GM21526 (cell line): ENCODE measurements at regions not wholly inside any gene's neighbourhood (a gene's known extent, or its start where the extent isn't known, plus 50 kb on each side); places are given as distances from the start of the nearest gene placed in this dataset.

ENCODE experiments used
- ATAC-seq: cut with Tn5 transposase; IDR thresholded peaks from one replicate; pipeline ENCODE4 v1.9.1; 2021; ENCODE audit warnings: moderate library complexity; ENCODE audit not compliant: unreplicated experiment, low FRiP score

DNA sequence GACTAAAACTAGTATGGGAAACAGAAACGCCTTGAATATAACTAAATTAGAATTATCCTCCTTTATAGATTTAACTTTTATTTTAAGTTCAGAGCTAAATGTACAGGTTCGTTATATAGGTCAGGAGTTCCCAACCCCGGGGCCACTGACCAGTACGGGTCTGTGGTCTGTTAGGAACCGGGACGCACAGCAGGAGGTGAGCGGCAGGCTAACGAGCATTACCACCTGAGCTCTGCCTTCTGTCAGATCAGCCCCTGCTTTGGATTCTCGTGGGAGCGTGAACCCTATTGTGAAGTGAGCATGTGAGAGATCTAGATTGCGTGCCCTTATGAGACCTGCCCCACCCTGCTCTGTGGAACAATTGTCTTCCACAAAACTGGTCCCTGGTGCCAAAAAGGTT, 51.0 kb downstream of the FAT4 start:
- no peak for ATAC-seq

- ATAC-seq, result no peak
These were observed 53.4 kb downstream of the FAT4 start for GRCh38 chr4:125368146-125368545.

DNA sequence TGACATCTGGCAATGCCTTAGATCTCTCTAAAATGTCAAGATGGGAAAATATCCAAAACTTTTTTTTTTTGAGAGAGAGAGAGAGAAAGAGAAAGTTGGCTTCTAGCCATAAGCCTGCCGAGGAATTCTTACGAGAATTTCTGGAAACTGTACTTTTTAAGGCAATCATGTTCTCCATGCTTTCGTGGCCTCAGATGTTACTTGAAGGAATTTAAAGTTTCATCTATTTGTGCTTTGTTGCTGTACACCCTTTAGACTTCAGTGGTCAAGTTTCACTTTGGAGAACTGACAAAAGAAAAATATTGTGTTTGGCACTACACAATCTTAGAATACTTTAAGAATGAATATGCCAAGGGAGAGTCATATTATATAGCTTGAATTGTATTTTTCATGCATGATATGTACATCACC, 53.9 kb downstream of the FAT4 start:
- ATAC-seq, result no peak

DNA sequence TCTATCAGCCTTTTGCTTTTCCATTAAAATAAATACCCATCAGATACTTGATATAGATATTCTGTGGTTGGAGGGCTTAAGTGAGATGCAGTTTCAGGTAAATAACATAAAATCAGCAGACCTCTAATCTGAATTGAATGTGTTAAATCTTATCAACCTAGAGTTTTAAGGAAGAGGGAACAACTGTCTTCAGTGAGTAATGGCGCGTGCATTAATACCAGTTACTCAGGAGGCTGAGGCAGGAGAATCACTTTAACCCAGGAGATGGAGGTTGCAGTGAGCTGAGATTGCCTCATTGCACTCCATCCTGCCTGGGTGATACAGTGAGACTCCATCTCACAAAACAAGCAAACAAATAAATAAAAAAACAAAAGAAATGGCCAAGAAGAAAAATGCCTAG, 54.3 kb downstream of the FAT4 start:
- no peak for ATAC-seq

GRCh38 chr4:125370478-125370877, 55.7 kb downstream of the FAT4 start:
- no peak for ATAC-seq

GRCh38 chr4:125382995-125383394, 68.2 kb downstream of the FAT4 start:
- ATAC-seq, result no peak

- no peak for ATAC-seq
These were observed 73.0 kb downstream of the FAT4 start for GRCh38 chr4:125387770-125388169.

DNA sequence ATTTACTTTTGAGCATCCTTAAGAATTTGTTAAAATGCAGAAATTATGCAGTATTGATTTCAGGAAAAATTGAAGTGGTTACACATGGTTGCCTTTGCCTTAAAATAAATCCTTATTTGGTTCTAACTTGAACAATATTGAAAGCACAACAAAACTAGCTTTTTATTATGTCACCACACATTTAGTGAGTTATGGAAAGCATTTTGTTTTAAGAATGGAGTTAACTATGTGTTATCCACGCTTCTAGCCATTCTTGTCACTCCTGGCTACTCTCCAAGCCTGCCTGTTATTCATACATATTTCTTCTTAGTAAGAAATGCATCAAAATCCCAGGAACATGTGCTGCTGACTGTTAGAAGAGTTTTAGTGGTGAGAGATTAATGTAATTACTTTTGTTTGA, 73.9 kb downstream of the FAT4 start:
- ATAC-seq, result no peak

DNA sequence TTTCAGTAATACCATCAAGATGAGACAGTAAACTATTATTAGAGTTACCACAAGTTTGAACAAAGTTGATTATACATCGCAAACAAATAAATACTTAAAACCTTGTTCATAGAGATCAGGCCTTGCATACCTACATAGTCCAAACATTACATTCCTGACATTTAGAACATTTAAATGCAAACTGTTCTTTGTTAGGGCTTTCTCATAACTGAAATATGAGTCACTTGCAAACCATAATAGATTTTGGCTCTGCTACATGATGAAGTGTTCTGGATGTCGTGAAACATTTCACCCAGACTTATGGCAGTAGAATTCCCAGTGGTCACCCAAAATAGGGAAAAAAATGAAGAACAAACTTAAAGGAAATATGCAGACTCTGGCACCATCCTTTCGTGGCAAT, 75.0 kb downstream of the FAT4 start:
- no peak for ATAC-seq

DNA sequence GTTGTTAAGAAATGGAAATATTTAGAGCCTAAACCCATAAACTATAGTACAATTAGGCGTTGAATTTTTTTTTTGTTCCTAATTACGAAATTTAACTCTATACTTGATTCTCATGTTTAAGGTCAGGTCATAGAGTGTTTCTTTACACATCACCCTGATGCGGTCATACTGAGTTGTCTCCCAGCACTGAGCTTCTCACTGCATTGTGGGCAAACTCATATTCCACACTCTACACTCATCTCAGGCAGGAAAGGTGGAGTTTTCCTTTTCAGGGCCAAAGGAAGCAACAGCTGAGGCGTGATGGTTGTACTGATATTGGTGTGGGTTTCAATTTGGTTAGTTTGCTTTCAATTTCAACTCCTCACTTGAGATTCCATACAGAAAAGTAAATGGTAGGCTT, 75.4 kb downstream of the FAT4 start:
- ATAC-seq, result no peak

DNA sequence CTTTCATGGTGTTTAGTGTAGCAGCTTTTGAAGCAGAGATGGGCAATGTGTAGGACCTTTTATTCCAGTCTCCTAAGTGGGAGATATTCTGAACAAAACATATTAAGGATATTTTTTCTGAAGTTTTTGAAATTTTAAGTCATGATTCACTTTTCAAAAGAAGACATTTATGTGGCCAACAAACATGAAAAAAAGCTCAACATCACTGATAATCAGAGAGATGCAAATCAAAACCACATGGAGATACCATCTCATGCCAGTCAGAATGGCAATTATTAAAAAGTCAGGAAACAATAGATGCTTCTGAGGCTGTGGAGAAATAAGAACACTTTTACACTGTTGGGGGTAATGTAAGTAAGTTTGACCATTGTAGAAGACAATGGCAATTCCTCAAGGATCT, 76.0 kb downstream of the FAT4 start:
- no peak for ATAC-seq

DNA sequence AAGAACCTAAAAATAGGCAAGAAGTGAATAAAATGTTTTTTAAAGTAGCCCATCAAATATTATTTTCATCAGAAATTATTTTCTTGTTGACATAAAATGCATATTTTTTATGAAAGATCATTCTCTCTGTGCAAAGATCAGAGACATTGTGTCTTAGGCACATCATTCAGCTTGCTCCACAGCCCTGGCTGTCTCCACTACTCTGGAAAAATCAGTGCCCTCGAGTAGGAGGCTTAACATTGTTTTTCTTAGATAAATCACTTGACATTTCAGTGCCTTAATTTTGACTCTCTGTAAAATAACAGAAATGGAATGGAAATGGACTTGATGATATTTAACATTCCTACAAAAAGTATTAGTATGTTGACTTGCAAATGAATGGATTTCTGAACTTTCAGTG, 77.9 kb downstream of the FAT4 start:
- ATAC-seq, result no peak

- no peak for ATAC-seq
These were observed 79.1 kb downstream of the FAT4 start for GRCh38 chr4:125393825-125394224.

DNA sequence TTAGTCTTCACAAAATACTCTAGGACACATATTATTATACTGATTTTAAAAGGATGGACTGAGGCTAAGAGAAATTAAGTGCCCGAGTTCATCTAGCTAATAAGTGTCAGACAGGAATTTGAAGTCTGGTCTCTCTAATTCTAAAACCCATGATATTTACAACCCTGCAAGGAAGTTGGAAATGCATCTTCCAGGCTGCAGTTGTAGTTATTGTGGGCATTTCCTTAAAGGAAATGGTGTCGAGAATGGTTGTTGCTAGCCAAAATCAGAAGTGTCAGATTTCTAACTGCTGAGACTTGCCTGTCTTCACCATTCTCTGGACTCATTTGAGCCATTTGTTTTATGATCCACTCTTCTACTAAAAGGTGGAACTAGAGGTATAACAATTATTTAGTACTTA, 82.5 kb downstream of the FAT4 start:
- ATAC-seq, result no peak

DNA sequence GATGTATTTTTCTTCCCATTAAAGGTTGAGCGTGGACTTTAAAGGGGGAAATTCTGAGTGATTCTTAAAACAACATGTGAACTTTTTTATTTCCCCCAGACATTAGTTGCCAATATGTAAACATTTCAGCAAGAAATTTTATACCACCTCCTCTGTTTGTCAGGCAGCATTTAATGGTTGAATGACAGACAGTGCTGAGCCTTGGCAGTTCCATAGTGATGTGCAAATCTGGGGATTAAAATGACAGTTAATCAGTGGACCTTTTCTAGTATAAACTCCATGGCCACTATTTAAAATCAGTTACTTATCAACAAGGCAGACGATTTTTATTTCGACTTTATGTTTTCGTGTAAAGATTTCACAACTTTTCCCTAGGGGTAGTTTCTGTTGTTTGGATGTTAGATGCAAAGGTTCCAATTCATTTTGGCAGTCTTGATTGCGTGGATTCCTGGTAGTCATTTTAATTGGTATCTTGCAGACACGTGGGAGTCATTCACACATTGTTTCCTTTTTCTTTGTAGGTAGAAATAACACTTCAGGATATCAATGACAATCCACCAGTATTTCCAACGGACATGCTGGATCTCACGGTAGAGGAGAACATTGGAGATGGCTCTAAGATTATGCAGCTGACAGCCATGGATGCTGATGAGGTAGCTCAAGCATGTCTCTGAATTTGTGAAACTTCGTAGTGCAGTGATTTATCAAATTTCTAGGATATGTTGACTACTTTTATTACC, 83.7 kb downstream of the FAT4 start:
- no peak for ATAC-seq

DNA sequence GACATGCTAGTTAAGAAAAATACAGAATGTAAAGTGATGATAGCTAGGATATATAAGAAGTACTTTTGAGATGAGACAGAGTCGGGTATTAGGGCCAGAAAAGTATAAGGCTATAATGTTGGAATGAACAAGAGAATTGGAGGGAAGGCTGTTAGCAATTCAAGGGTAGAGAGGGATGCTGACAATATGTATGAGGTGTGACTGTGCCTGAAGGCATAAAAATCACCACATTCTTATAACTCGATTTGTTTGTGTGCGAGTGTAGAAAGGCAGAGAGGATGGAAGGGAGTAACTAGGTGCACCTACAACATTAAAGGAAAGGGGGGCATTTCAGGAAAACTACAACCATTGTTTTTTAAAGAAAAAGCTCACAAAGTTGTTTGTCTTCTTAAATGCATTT, 86.0 kb downstream of the FAT4 start:
- no peak for ATAC-seq

- ATAC-seq, result no peak
These were observed 87.0 kb downstream of the FAT4 start for GRCh38 chr4:125401784-125402183.

- no peak for ATAC-seq
These were observed 105.8 kb downstream of the FAT4 start for GRCh38 chr4:125420526-125420925.

DNA sequence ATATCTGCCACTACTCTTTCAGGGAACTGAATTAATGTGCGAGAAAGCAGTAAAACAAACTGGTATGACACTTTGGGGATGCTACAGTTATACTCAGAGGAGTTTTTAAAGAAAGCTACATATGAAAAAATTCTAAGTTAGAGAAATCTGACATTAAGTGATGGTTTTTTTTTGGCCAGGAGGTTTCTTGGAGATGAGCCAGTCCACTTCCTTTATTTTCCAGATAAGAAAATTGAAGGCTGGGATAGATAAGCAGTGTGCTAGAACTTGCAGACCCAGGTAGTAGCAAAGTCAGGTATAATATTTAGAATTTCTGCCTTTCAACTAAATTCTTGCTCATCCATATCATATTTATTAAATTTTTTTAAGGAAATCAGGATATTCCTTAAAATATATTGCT, 106.8 kb downstream of the FAT4 start:
- no peak for ATAC-seq

GRCh38 chr4:125423124-125423523, 108.4 kb downstream of the FAT4 start:
- ATAC-seq, result no peak

DNA sequence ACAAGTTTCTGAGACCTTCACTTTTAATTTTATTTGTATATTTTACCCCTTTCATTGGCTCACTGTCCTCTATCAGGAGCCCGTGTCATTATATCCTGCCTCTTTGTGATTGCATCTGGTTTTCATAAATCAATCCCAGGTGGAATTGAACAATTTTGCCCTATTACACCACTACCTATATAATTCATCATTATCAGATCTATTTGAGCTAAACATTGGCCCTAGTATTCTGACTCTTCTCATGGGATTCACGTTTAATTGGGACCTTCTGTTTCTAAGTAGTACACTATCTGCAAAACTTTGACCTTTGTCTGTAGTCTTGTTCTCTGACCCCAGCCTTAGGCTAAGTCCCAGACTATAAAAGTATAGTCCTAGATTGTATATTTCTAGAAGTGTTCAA, 114.1 kb downstream of the FAT4 start:
- ATAC-seq, result no peak

DNA sequence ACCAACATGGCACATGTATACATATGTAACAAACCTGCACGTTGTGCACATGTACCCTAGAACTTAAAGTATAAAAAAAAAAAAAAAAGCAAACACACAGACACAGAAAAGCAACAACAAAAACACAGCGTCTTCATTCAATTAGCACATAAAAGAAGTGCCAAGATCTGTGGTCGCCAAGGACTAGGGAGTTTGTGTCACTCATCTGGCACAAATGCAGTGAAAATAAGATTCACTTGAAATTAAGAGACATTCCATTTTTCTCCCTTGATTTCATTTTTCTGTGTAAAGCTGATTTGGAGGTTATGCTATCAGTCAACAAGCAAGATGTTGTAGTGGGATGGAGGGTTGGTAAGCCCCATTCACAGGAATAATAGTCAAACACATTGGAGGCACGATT, 115.3 kb downstream of the FAT4 start:
- no peak for ATAC-seq

DNA sequence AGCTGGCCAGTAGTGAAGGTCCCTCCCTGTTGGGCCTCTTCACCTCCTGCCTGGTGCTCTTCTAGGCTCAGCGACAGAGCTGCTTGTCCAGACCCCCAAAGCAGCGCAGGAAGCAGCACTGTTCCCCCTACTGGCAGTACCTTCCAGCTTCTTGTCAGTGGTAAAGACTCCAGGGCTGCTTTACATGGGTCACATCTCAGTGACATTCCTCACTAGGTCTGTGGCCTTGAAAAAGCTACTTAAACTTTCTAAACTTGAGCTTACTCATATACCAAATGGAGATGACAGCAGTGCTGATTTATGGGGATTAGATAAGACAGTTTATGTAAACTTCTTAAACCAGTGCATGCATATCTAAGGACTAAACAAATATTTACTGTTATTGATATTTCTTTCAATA, 117.3 kb downstream of the FAT4 start:
- ATAC-seq, result no peak
